Heart left ventricle (tissue), 13 donors: ENCODE measurements at regions not wholly inside any gene's neighbourhood (a gene's known extent, or its start where the extent isn't known, plus 50 kb on each side); places are given as distances from the start of the nearest gene placed in this dataset.

Experiments used
- CTCF ChIP-seq, 12 donors: fragments of 200-600 bp; sonication (generic) in 4 of 12; IDR thresholded peaks; one replicate each; pipeline versions ENCODE4 v1.5.0 to v1.8.0; 2018 to 2022; ENCODE audit warnings: antibody characterized with exemption in 12 of 12, mild to moderate bottlenecking in 5 of 12
- POLR2A ChIP-seq, 2 donors: fragments of 450-650 bp; IDR thresholded peaks; one replicate each; pipeline ENCODE4 v1.6.1; 2017; ENCODE audit warnings: antibody characterized with exemption in 2 of 2, mild to moderate bottlenecking in 2 of 2, moderate library complexity in 2 of 2
- donor health status: ischemic (EF 13 %, LVEDD 7.1; RV severe dilation, severe dysfunction).
- donor health status: DM: no; HTN: yes; CAD: no.
- donor health status: DM: no; HTN: no; CAD: no.
- donor health status: ischemic (EF 25% LVEDD 6.9; RV normal size, moderate dysfunction).
- donor health status: ischemic (EF 25% LVEDD 5.7; RV mildly dilated, moderate dysfunction).
- donor health status: ischemic (EF 35%, LVEDD 5.7; RV mildly dilated, moderate dysfunction).
- donor health status: nonischemic (EF 11% LVEDD 7.7; RV severe dilation, severe dysfunction).
- donor health status: DM: yes; HTN: yes; CAD: no.
- donor health status: PGD.
- donor health status: ischemic (EF 29% LVEDD 5.4; RV normal size, mild dysfunction).
- donor health status: nonischemic (EF 23%, LVEDD 6.1; RV moderate dilation, normal function).

- peak in 3 of 12 donors; percentile 12 to 15 (median 13) for TF ChIP-seq CTCF (IDR thresholded peaks at IDR 0.05)
- no peak for TF ChIP-seq POLR2A (IDR thresholded peaks at IDR 0.05)
These were observed 775.6 kb downstream of the ROBO2 start for GRCh38 chr3:77815467-77815866.
